Neuronal stem cell (in vitro differentiated cells): ENCODE measurements at regions not wholly inside any gene's neighbourhood (a gene's known extent, or its start where the extent isn't known, plus 50 kb on each side); places are given as distances from the start of the nearest gene placed in this dataset.
"Not testable (repeated sequence)": the region's sequence is repeated elsewhere in the genome, so short reads cannot be mapped to it uniquely, and the experiment has no call there.

Experiments
- DNase-seq: peaks from one replicate; pipeline ENCODE4 v3.0.0-alpha.2; 2013; ENCODE audit warnings: low spot score
- H2AFZ ChIP-seq: one replicate; pipeline ENCODE4 v1.6.1; 2013; ENCODE audit warnings: mild to moderate bottlenecking, low read length, inconsistent platforms
- H2AK5ac ChIP-seq: 2 replicates; pipeline ENCODE4 v1.6.1; 2013; ENCODE audit warnings: low read depth, mild to moderate bottlenecking, inconsistent platforms, low read length, moderate library complexity, mixed read lengths
- H2BK120ac ChIP-seq: 2 replicates; pipeline ENCODE4 v1.6.1; 2013; ENCODE audit warnings: low read depth, mild to moderate bottlenecking, inconsistent platforms, low read length, moderate library complexity, mixed read lengths
- H2BK12ac ChIP-seq: one replicate; pipeline ENCODE4 v1.6.1; 2013; ENCODE audit warnings: low read length, inconsistent platforms
- H2BK15ac ChIP-seq: 2 replicates; pipeline ENCODE4 v1.6.1; 2013; ENCODE audit warnings: mild to moderate bottlenecking, low read length, inconsistent platforms, mixed read lengths
- H2BK5ac ChIP-seq: one replicate; pipeline ENCODE4 v1.6.1; 2013; ENCODE audit warnings: inconsistent platforms, mild to moderate bottlenecking, low read length, moderate library complexity
- H3K14ac ChIP-seq: one replicate; pipeline ENCODE4 v1.6.1; 2013; ENCODE audit warnings: low read length, inconsistent platforms
- H3K18ac ChIP-seq: 2 replicates; pipeline ENCODE4 v1.6.1; 2013; ENCODE audit warnings: low read length, inconsistent platforms
- H3K23ac ChIP-seq: 2 replicates; pipeline ENCODE4 v1.6.1; 2013; ENCODE audit warnings: low read depth, mild to moderate bottlenecking, mixed read lengths, low read length, inconsistent platforms; ENCODE audit not compliant: poor library complexity
- H3K27ac ChIP-seq: replicated peaks from 3 replicates; pipeline ENCODE4 v1.5.1; 2013; ENCODE audit warnings: low read length, inconsistent platforms
- H3K27me3 ChIP-seq, 3 experiments: 2 replicates each; pipeline ENCODE4 v1.6.1; 2013; ENCODE audit warnings: low read length in 3 of 3, mild to moderate bottlenecking in 2 of 3, inconsistent platforms in 1 of 3, low read depth in 1 of 3, mixed read lengths in 1 of 3, moderate library complexity in 1 of 3; ENCODE audit not compliant: control insufficient read depth in 3 of 3, insufficient read depth in 3 of 3
- H3K36me3 ChIP-seq, 2 donors: replicated peaks in 1 of 2; 2 replicates each; pipeline ENCODE4 v1.6.1; 2013; ENCODE audit warnings: low read length in 2 of 2; ENCODE audit not compliant: control insufficient read depth in 2 of 2, insufficient read depth in 2 of 2
- H3K4ac ChIP-seq: 2 replicates; pipeline ENCODE4 v1.6.1; 2013; ENCODE audit warnings: inconsistent platforms, mild to moderate bottlenecking, low read length, moderate library complexity
- H3K4me1 ChIP-seq, 2 donors: 1 replicate in 1 of 2; 2 replicates in 1 of 2; pipeline ENCODE4 v1.6.1; 2013; ENCODE audit warnings: low read length in 2 of 2, low read depth in 1 of 2; ENCODE audit not compliant: control insufficient read depth in 2 of 2, insufficient read depth in 1 of 2
- H3K4me2 ChIP-seq: one replicate; pipeline ENCODE4 v1.6.1; 2013; ENCODE audit warnings: mild to moderate bottlenecking, low read length, inconsistent platforms; ENCODE audit not compliant: insufficient read depth, poor library complexity, severe bottlenecking
- H3K4me3 ChIP-seq, 2 donors: 2 replicates each; pipeline ENCODE4 v1.5.1; 2013; ENCODE audit warnings: low read length in 2 of 2, mild to moderate bottlenecking in 2 of 2, inconsistent platforms in 1 of 2, moderate library complexity in 1 of 2
- H3K79me1 ChIP-seq: one replicate; pipeline ENCODE4 v1.6.1; 2013; ENCODE audit warnings: low read depth, mild to moderate bottlenecking, inconsistent platforms, low read length, moderate library complexity
- H3K9ac ChIP-seq: one replicate; pipeline ENCODE4 v1.6.1; 2013; ENCODE audit warnings: mild to moderate bottlenecking, low read depth, low read length, inconsistent platforms; ENCODE audit not compliant: poor library complexity
- H3K9me3 ChIP-seq, 2 donors: replicated peaks in 1 of 2; 2 replicates each; pipeline versions ENCODE3 to v1.6.1; 2013; ENCODE audit warnings: low read length in 2 of 2, mild to moderate bottlenecking in 2 of 2, inconsistent platforms in 1 of 2, low read depth in 1 of 2, mixed read lengths in 1 of 2, moderate library complexity in 1 of 2; ENCODE audit not compliant: control insufficient read depth in 2 of 2, insufficient read depth in 1 of 2
- H4K8ac ChIP-seq: one replicate; pipeline ENCODE4 v1.6.1; 2013; ENCODE audit warnings: low read depth, mild to moderate bottlenecking, inconsistent platforms, low read length, moderate library complexity
- H4K91ac ChIP-seq: one replicate; pipeline ENCODE4 v1.6.1; 2013; ENCODE audit warnings: low read length, low read depth, mild to moderate bottlenecking, inconsistent platforms; ENCODE audit not compliant: poor library complexity
- WGBS, 2 donors: extraction: QIAGEN DNeasy Blood & Tissue Kit; methylation state at CpG; one replicate each; pipeline ENCODE4 v1.1.7; 2013; ENCODE audit warnings: missing lambda C conversion rate in 2 of 2, mixed read lengths in 1 of 2; ENCODE audit not compliant: insufficient read length in 2 of 2, insufficient replicate concordance in 1 of 2; ENCODE audit errors: extremely low coverage in 2 of 2; 5-methylcytosine and 5-hydroxymethylcytosine counted together

GRCh38 chr10:42994909-42995308 lies 82.0 kb upstream of the RET start:
- not testable (repeated sequence) for DNase-seq, H2BK120ac ChIP-seq, H3K4me3 ChIP-seq, H3K9ac ChIP-seq, H2BK5ac ChIP-seq, H2BK12ac ChIP-seq, H3K4me1 ChIP-seq, H3K36me3 ChIP-seq, H4K91ac ChIP-seq, H3K9me3 ChIP-seq, H3K79me1 ChIP-seq, H2BK15ac ChIP-seq, H3K4me2 ChIP-seq, H3K23ac ChIP-seq, H3K27ac ChIP-seq, H4K8ac ChIP-seq, H3K27me3 ChIP-seq, H2AFZ ChIP-seq, H3K18ac ChIP-seq, H3K14ac ChIP-seq, H3K4ac ChIP-seq, H2AK5ac ChIP-seq
- WGBS, 2 donors: no CpG with 5 or more reads among the region's 2 CpGs

- Histone ChIP-seq H3K4me3 (no peak overlapping the region), H3K9me3 (no peaks in the 10 kb centered on the region), H3K79me1 (no peaks in the 10 kb centered on the region), H3K4me1 (peaks cover 0 to 2% of the 10 kb centered on the region in 2 donors), H3K9ac (no peak overlapping the region), H3K4ac (no peak overlapping the region), H4K8ac (no peak overlapping the region), H3K14ac (no peak overlapping the region), H3K36me3 (no peaks in the 10 kb centered on the region), H2BK5ac (no peak overlapping the region), H2AFZ (no peak overlapping the region), H2BK120ac (no peak overlapping the region), H3K4me2 (no peak overlapping the region), H3K27me3 (no peaks in the 10 kb centered on the region), H2BK15ac (no peak overlapping the region), H3K23ac (no peak overlapping the region), H2BK12ac (no peak overlapping the region), H3K27ac (no peak overlapping the region), H3K18ac (no peak overlapping the region), H4K91ac (no peak overlapping the region), H2AK5ac (no peak overlapping the region)
- WGBS, 2 donors: no CpG with 5 or more reads among the region's 2 CpGs
- no peak for DNase-seq
These were observed 81.3 kb upstream of the RET start for GRCh38 chr10:42995537-42995936.

- Histone ChIP-seq H4K91ac (no peak overlapping the region), H2BK5ac (no peak overlapping the region), H2AFZ (no peak overlapping the region), H3K9ac (no peak overlapping the region), H3K18ac (peak overlapping the region; percentile 19), H3K23ac (no peak overlapping the region), H3K27ac (no peak overlapping the region), H3K36me3 (no peaks in the 10 kb centered on the region), H3K14ac (peak overlapping the region; percentile 61), H3K79me1 (no peaks in the 10 kb centered on the region), H3K4me1 (no peaks in the 10 kb centered on the region), H3K9me3 (no peaks in the 10 kb centered on the region), H3K27me3 (no peaks in the 10 kb centered on the region), H2BK120ac (no peak overlapping the region), H4K8ac (no peak overlapping the region), H3K4ac (no peak overlapping the region), H2AK5ac (no peak overlapping the region), H2BK15ac (no peak overlapping the region), H2BK12ac (no peak overlapping the region), H3K4me3 (no peak overlapping the region), H3K4me2 (no peak overlapping the region)
- no peak for DNase-seq
- no CpG with 5 or more reads among the region's 5 CpGs for WGBS, 2 donors
These were observed 80.3 kb upstream of the RET start for GRCh38 chr10:42996588-42996987.

GRCh38 chr10:42997151-42997848 lies 79.6 kb upstream of the RET start:
- Histone ChIP-seq H3K27me3 (no peaks in the 10 kb centered on the region), H3K4ac (no peak overlapping the region), H2AK5ac (no peak overlapping the region), H4K91ac (no peak overlapping the region), H3K4me1 (no peaks in the 10 kb centered on the region), H2BK5ac (no peak overlapping the region), H3K18ac (no peak overlapping the region), H3K36me3 (no peaks in the 10 kb centered on the region), H3K4me2 (no peak overlapping the region), H3K23ac (no peak overlapping the region), H3K9me3 (no peaks in the 10 kb centered on the region), H2AFZ (no peak overlapping the region), H2BK120ac (no peak overlapping the region), H3K4me3 (no peak overlapping the region), H3K14ac (no peak overlapping the region), H4K8ac (no peak overlapping the region), H2BK12ac (no peak overlapping the region), H2BK15ac (no peak overlapping the region), H3K27ac (no peak overlapping the region), H3K79me1 (no peaks in the 10 kb centered on the region), H3K9ac (no peak overlapping the region)
- no CpG with 5 or more reads among the region's 6 CpGs for WGBS, 2 donors
- DNase-seq: no peak
